Testis (tissue), 2 donors: ENCODE measurements at regions not wholly inside any gene's neighbourhood (a gene's known extent, or its start where the extent isn't known, plus 50 kb on each side); places are given as distances from the start of the nearest gene placed in this dataset.

Experiments
- DNase-seq: peaks from one replicate; pipeline ENCODE4 v3.0.0-alpha.2; 2019
- H3K27ac ChIP-seq, 2 donors: fragments of 200-600 bp; sonication (generic); one replicate each; pipeline ENCODE4 v1.5.1; 2019
- H3K27me3 ChIP-seq: fragments of 200-600 bp; sonication (generic); one replicate; pipeline ENCODE4 v1.5.1; 2019
- H3K36me3 ChIP-seq: fragments of 200-600 bp; sonication (generic); one replicate; pipeline ENCODE4 v1.5.1; 2017; ENCODE audit warnings: low read depth; ENCODE audit errors: missing control alignments
- H3K4me1 ChIP-seq: fragments of 200-600 bp; sonication (generic); one replicate; pipeline ENCODE4 v1.5.1; 2019
- H3K4me3 ChIP-seq, 2 donors: fragments of 200-600 bp; sonication (generic); one replicate each; pipeline ENCODE4 v1.5.1; 2017 to 2019
- H3K9me3 ChIP-seq: fragments of 200-600 bp; sonication (generic); one replicate; pipeline ENCODE4 v1.5.1; 2017
- CTCF ChIP-seq, 3 experiments: fragments of 450-650 bp in 2 of 3; fragments of 200-600 bp in 1 of 3; sonication (generic) in 1 of 3; IDR thresholded peaks; one replicate each; pipeline ENCODE4 v1.5.1; 2016 to 2019; ENCODE audit warnings: antibody characterized with exemption in 3 of 3, mild to moderate bottlenecking in 2 of 3, moderate library complexity in 1 of 3
- POLR2A ChIP-seq: fragments of 450-650 bp; IDR thresholded peaks from one replicate; pipeline ENCODE4 v1.6.1; 2017; ENCODE audit warnings: antibody characterized with exemption, mild to moderate bottlenecking, moderate library complexity
- WGBS, 2 donors: methylation state at CpG; one replicate each; pipeline ENCODE4 v1.1.5; 2018; 5-methylcytosine and 5-hydroxymethylcytosine counted together
- intact Hi-C: fragments of 100-400 bp; cut with DNase I; formaldehyde crosslinking; loops from one replicate; pipeline ENCODE4 v1.15.1; 2023; ENCODE audit warnings: low total_unique reads

- no peak for DNase-seq
- no peaks in the 10 kb centered on the region for H3K36me3 ChIP-seq
These were observed 609.9 kb upstream of the CFAP20DC start for GRCh38 chr3:59659755-59660154.

GRCh38 chr3:59658866-59659265 is 609.0 kb upstream of the CFAP20DC start:
- Histone ChIP-seq H3K4me1 (peaks cover 5% of the 10 kb centered on the region), H3K36me3 (no peaks in the 10 kb centered on the region), H3K27ac (no peak overlapping the region), H3K9me3 (no peaks in the 10 kb centered on the region), H3K27me3 (no peaks in the 10 kb centered on the region), H3K4me3 (no peak overlapping the region)
- 90 to 96% methylated on average over 2 of the region's 2 CpGs for WGBS, 2 donors
- DNase-seq, result no peak
- intact Hi-C loops, result no loop called here
- TF ChIP-seq CTCF (IDR thresholded peaks at IDR 0.05) (no peak), POLR2A (no peak)

More at GRCh38 chr3:59659755-59660154, 609.9 kb upstream of the CFAP20DC start:
- Histone ChIP-seq H3K9me3 (no peaks in the 10 kb centered on the region), H3K27me3 (no peaks in the 10 kb centered on the region), H3K27ac (no peak overlapping the region), H3K4me1 (peaks cover 4% of the 10 kb centered on the region), H3K4me3 (no peak overlapping the region)
- TF ChIP-seq CTCF (IDR thresholded peaks at IDR 0.05) (no peak), POLR2A (no peak)
- 77 to 100% methylated on average over 1 of the region's 1 CpG for WGBS, 2 donors
- intact Hi-C loops, result no loop called here

- WGBS, 2 donors, result 40 to 52% methylated on average over 3 of the region's 3 CpGs
- H3K27me3 ChIP-seq, result no peaks in the 10 kb centered on the region
- intact Hi-C loops, result no loop called here
- no peaks in the 10 kb centered on the region for H3K36me3 ChIP-seq
- DNase-seq, result peak; percentile 27
- no peak overlapping the region for H3K4me3 ChIP-seq
- no peak for TF ChIP-seq POLR2A
- no peak for TF ChIP-seq CTCF (IDR thresholded peaks at IDR 0.05)
- H3K4me1 ChIP-seq, result peaks cover 5% of the 10 kb centered on the region
- no peaks in the 10 kb centered on the region for H3K9me3 ChIP-seq
- H3K27ac ChIP-seq, result no peak overlapping the region
These were observed 608.4 kb upstream of the CFAP20DC start for GRCh38 chr3:59658274-59658673.

GRCh38 chr3:59655418-59656015 is 605.7 kb upstream of the CFAP20DC start:
- H3K4me3 ChIP-seq, result no peak overlapping the region
- no peaks in the 10 kb centered on the region for H3K36me3 ChIP-seq
- no peaks in the 10 kb centered on the region for H3K9me3 ChIP-seq
- DNase-seq, result no peak
- WGBS, 2 donors, result 67 to 83% methylated on average over 5 of the region's 5 CpGs
- H3K27me3 ChIP-seq, result no peaks in the 10 kb centered on the region
- peaks cover 5% of the 10 kb centered on the region for H3K4me1 ChIP-seq
- no peak overlapping the region for H3K27ac ChIP-seq
- TF ChIP-seq POLR2A (no peak), CTCF (IDR thresholded peaks at IDR 0.05) (no peak)
- intact Hi-C loops, result no loop called here
